ENCODE measurements at regions not wholly inside any gene's neighbourhood (a gene's known extent, or its start where the extent isn't known, plus 50 kb on each side); places are given as distances from the start of the nearest gene placed in this dataset.
"Not testable (repeated sequence)": the region's sequence is repeated elsewhere in the genome, so short reads cannot be mapped to it uniquely, and the experiment has no call there.

DNA sequence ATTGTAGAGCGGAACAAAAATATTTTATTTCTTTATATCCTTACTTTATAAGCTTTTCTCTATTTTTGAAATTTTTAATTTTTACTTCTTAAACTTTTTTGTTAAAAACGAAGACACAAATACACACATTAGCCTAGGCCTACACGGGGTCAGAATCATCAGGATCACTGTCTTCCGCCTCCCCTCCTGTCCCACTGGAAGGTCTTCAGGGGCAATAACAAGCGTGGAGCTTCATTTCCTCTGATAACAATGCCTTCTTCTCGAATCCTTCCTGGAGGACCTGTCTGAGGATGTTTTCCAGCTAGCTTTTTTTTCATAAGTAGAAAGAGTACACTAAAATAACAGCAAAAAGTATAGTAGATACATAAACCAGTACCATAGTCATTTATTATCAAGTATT is 77.7 kb upstream of the DGKG start:
- intact Hi-C loops (cut with DNase I), result no loop called here
- TF ChIP-seq POLR2A (IDR thresholded peaks at IDR 0.05), result no peak
- TF ChIP-seq, protein P1, sequence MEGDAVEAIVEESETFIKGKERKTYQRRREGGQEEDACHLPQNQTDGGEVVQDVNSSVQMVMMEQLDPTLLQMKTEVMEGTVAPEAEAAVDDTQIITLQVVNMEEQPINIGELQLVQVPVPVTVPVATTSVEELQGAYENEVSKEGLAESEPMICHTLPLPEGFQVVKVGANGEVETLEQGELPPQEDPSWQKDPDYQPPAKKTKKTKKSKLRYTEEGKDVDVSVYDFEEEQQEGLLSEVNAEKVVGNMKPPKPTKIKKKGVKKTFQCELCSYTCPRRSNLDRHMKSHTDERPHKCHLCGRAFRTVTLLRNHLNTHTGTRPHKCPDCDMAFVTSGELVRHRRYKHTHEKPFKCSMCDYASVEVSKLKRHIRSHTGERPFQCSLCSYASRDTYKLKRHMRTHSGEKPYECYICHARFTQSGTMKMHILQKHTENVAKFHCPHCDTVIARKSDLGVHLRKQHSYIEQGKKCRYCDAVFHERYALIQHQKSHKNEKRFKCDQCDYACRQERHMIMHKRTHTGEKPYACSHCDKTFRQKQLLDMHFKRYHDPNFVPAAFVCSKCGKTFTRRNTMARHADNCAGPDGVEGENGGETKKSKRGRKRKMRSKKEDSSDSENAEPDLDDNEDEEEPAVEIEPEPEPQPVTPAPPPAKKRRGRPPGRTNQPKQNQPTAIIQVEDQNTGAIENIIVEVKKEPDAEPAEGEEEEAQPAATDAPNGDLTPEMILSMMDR (IDR thresholded peaks at IDR 0.05), result no peak
- Histone ChIP-seq H3K4me3 (no peak overlapping the region), H3K4me1 (replicated peaks in 1 of 2) (no peaks in the 10 kb centered on the region), H3K27ac (no peak overlapping the region), H3K27me3 (no peaks in the 10 kb centered on the region), H3K36me3 (replicated peaks in 1 of 2) (no peaks in the 10 kb centered on the region), H3K9me3 (replicated peaks in 1 of 3) (no peaks in the 10 kb centered on the region)
- WGBS, 4 donors, result 72 to 76% (median 75%) methylated on average over 6 of the region's 6 CpGs
- DNase-seq, result no peak

DNA sequence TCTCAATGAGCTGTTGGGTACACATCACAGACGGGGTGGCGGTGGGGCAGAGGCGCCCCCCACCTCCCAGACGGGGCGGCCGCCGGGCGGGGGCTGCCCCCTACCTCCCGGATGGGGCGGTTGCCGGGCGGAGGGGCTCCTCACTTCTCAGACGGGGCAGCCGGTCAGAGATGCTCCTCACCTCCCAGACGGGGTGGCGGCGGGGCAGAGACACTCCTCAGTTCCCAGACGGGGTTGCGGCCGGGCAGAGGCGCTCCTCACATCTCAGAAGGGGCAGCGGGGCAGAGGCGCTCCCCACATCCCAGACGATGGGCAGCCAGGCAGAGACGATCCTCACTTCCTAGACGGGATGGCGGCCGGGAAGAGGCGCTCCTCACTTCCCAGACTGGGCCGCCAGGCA is 73.3 kb upstream of the DGKG start:
- intact Hi-C loops (cut with DNase I); H3K4me1 ChIP-seq (replicated peaks in 1 of 2); H3K36me3 ChIP-seq (replicated peaks in 1 of 2); DNase-seq; H3K4me3 ChIP-seq; H3K27ac ChIP-seq; H3K27me3 ChIP-seq; H3K9me3 ChIP-seq (replicated peaks in 1 of 3): not testable (repeated sequence)
- WGBS, 4 donors, result 90 to 95% (median 92%) methylated on average over 16 to 30 of the region's 30 CpGs

DNA sequence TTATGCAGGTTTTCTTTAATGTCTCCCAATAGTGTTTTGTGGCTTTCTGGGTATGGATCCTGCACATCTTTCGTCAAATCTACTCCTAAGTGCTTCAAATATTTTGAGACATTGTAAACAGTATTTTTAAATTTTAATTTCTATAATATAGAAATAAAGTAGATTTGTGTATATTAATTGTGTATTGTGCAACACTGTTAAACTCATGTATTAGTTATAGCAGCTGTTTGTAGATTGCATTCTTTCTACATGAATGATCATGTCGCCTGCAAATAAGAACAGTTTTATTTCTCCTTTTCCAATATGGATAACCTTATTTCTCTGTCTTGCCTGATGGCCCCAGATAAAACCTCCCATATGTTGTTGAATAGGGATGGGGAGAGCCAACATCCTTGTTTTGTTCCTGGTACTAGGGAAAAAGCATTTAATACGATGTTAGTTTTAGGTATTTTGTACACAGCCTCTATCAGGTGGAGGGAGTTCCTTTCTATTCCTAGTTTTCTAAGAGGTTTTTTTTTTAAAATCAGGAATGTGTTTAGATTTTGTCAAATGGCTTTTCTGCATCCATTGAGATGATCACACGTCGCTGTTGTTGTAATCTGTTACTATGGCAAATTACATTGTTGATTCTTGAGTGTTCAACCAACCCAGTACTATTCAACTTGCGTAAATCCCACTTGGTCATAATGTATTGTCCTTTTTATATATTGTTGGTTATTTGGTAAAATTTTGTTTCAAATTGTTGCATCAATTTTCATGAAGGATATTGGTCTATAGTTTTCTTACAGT is 71.1 kb upstream of the DGKG start:
- Histone ChIP-seq H3K9me3 (replicated peaks in 1 of 3) (no peaks in the 10 kb centered on the region), H3K27ac (no peak overlapping the region), H3K36me3 (replicated peaks in 1 of 2) (no peaks in the 10 kb centered on the region), H3K4me3 (no peak overlapping the region), H3K27me3 (no peaks in the 10 kb centered on the region), H3K4me1 (replicated peaks in 1 of 2) (peaks cover 0 to 4% of the 10 kb centered on the region in 2 donors)
- intact Hi-C loops (cut with DNase I), result no loop called here
- DNase-seq, result no peak
- no peak for TF ChIP-seq POLR2A (IDR thresholded peaks at IDR 0.05)
- TF ChIP-seq, protein P1 (IDR thresholded peaks at IDR 0.05), result no peak
- WGBS, 4 donors, result 83 to 91% (median 90%) methylated on average over 6 of the region's 6 CpGs

DNA sequence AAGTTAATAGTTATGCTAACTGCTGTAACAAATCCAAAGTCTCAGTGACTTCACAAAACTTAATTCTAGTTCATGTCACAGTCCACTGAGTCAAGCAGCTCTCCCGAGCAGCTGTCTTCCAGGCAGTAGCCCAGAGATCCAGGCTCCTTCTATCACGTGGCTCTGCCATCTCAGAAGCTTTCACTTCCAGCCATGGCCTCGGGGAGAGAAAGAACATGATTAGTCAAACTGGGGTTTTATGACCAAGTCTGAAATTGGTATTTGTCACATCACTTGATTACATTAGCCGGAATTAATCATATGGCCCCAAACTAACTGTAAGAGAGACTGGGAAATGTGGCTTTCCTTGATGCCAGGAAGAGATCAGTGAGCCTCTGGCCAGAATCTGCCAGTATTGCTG is 70.2 kb upstream of the DGKG start:
- Histone ChIP-seq H3K4me1 (replicated peaks in 1 of 2) (peaks cover 0 to 11% of the 10 kb centered on the region in 2 donors), H3K9me3 (replicated peaks in 1 of 3) (no peaks in the 10 kb centered on the region), H3K36me3 (replicated peaks in 1 of 2) (no peaks in the 10 kb centered on the region), H3K4me3 (no peak overlapping the region), H3K27me3 (no peaks in the 10 kb centered on the region), H3K27ac (no peak overlapping the region)
- no peak for TF ChIP-seq POLR2A (IDR thresholded peaks at IDR 0.05)
- TF ChIP-seq, protein P1 (IDR thresholded peaks at IDR 0.05), result no peak
- intact Hi-C loops (cut with DNase I), result no loop called here
- WGBS, 4 donors, result 56 to 75% (median 71%) methylated on average over 4 of the region's 4 CpGs
- no peak for DNase-seq

Measured in adrenal gland (tissue), 9 donors.